ENCODE measurements at regions not wholly inside any gene's neighbourhood (a gene's known extent, or its start where the extent isn't known, plus 50 kb on each side); places are given as distances from the start of the nearest gene placed in this dataset.

DNA sequence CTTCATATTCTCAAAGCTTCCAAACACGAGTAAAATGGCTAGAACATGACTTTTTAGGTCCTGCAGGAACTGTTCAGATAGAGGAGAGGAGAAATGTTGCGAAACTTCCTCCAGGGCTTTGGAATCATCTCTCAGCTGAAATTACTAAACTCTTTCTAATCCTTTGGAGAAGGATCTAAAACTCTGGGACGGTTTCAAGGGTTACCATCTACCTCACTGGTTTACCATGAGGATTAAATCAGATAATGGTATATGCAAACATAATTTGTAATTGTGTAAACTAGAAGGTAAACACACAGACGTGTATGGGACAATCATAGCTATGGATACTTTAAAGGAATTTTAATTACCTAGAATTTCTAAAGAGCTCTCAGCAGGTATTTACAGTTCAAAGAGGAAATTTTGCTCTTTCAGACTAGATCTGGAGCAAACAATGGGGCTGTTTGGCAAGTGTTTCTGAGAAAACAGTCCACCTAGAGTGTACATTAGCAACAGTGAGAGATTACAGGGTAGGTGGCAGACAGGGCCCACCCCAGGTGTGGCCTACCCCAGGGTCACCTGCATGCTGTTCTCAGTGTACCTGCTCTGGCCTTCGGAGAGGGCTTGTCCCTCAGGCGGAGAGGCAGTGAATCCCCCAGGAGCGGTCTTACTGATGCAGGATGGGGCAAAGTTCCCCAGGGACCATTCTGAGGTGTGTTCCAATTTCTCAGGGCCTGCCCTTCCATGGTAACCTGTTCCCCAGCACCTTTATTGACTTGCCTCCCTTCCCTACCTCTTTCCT, 124.7 kb upstream of the MAX start:
- TF ChIP-seq, protein P1, sequence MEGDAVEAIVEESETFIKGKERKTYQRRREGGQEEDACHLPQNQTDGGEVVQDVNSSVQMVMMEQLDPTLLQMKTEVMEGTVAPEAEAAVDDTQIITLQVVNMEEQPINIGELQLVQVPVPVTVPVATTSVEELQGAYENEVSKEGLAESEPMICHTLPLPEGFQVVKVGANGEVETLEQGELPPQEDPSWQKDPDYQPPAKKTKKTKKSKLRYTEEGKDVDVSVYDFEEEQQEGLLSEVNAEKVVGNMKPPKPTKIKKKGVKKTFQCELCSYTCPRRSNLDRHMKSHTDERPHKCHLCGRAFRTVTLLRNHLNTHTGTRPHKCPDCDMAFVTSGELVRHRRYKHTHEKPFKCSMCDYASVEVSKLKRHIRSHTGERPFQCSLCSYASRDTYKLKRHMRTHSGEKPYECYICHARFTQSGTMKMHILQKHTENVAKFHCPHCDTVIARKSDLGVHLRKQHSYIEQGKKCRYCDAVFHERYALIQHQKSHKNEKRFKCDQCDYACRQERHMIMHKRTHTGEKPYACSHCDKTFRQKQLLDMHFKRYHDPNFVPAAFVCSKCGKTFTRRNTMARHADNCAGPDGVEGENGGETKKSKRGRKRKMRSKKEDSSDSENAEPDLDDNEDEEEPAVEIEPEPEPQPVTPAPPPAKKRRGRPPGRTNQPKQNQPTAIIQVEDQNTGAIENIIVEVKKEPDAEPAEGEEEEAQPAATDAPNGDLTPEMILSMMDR (IDR thresholded peaks at IDR 0.05) = no peak
- no peak for TF ChIP-seq POLR2A (IDR thresholded peaks at IDR 0.05)
